ENCODE measurements at regions not wholly inside any gene's neighbourhood (a gene's known extent, or its start where the extent isn't known, plus 50 kb on each side); places are given as distances from the start of the nearest gene placed in this dataset.

DNA sequence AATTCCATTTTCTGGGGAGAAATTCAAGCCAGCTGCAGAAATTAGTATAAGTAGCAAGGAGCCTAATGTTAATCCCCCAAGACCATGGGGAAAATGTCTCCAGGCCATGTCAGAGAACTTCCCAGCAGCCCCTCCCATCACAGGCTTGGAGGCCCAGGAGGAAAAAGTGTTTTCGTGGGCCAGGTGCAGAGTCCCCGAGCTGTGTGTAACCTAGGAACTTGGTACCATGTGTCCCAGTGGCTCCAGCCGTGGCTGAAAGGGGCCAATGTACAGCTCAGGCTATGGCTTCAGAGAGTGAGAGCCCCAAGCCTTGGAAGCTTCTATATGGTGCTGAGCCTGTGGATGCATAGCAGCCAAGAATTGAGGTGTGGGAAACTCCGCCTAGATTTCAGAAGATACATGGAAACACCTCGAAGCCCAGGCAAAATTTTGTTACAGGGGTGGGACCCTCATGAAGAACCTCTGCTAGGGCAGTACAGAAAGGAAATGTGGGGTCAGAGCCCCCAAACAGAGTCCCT lies 286.3 kb downstream of the MATN1 start:
- DNase-seq (ENCODE audit: low read depth), result no peak

DNA sequence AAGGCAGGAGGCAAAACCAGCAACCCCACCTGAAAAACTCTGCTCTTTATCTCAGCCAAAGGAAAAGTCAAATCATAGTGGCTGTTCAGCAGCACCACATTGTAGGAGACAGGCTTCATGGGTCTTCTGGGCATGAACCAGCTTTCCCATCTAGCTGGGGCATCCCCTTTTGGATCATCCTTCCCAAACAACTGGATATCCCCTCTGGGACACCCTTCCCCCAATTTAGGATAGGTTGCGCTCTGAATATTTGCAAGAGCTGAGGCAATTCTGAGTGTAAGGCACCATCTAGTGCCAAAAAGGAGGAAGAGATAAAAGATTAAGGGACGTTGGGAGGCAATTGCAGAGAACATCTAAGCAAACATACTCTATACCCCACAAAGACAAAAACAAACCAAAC lies 295.8 kb downstream of the MATN1 start:
- DNase-seq (ENCODE audit: low read depth), result no peak

DNA sequence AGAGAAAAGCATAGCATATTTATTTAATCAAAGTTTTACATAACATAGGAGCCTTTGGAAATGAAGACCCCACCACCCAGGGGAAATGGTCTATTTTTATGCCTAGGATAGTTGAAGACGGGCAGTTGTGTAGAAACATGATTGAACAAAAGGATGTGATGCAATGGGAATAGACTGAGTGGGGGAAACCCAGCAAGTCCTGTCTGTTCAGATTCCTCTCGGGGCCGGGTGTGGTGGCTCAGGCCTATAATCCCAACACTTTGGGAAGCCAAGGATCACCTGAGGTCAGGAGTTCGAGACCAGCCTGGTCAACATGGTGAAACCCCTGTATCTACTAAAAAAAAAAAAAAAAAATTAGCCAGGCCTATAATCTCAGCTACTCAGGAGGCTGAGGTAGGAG lies 298.3 kb downstream of the MATN1 start:
- no peak for DNase-seq (ENCODE audit: low read depth)

DNA sequence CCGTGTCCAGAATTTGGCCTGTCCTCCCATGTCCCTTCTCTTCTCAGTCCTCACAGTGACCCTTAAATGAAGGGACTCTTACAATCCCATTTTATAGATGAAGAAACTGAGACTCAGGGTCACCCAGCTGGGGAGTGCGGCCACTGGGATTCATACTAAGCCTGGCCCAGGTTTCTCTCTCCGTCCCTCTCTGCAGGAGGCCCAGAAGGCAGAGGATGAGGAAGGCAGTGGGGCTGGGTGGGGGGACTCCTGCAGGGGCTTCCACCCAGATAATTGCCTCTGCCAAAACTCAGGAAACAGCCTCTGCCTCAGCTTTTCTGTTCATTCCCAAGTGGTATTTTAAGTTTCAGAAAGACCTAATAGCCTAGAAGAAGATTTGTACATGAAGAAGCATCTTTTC lies 299.8 kb downstream of the MATN1 start:
- DNase-seq (ENCODE audit: low read depth), result no peak

DNA sequence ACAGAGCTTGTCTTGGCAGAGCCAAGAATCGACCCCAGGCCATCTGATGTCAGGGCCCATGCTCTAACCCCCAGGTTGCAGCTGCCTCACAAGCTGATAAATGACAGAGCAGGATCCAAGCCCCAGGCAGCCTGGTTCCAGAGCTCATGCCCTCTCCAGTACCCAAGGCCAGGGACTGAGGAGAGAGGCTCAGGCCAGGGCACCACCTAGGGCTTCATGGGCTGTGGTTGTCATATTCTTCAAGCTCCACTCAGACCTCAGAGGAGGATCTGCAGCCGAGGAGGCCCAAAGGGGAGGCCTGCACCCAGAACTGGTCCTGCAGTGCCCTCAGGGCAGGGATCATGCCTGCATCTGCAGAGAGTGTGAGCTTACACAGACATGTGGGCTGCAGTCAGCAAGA lies 301.1 kb downstream of the MATN1 start:
- no peak for DNase-seq (ENCODE audit: low read depth)

DNA sequence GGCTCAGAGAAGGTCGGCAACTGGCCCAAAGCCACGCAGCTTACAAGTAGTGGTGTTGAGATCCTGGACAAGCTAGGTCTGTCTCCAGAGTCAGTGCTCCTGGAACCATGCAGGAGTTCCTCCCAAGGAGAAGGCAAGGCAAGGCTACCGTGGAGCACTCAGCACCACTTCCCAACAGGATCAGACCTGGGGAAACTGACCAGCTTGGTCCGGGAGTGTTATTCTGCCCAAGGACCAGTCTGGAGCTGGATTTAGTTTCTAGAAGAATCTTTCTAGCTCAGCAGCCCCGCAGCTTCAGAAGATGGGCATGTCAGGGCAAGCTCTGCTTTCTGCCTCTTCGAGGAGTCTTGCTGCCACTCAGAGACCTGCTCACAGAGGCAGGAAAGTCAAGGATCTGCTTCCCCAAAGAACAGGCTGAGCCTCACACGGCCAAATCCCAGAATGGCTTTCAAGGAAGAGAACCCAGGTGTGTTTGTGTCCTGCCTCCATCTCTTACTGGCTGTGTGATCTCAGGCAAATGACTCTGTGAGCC lies 302.8 kb downstream of the MATN1 start:
- no peak for DNase-seq (ENCODE audit: low read depth)

DNA sequence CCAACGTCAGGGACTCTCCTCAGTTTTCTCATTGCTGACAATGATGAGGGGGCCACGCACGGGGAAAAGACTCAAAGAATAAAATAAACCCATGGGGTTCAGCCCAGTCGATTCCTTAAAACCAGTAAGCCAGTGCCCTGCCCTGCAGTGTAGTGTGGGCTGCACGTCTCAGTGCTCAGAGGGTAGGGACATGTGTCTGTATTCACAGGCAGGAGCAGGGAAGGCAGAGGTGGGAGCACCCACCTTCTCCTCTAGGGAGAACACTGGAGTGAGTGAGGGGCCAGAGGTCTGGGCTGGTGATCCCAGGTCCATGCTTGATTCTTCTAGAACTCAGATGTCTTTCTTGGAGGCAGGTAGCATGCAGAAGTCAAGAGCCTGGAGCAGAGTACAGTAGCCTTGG lies 303.6 kb downstream of the MATN1 start:
- DNase-seq (ENCODE audit: low read depth), result no peak

DNA sequence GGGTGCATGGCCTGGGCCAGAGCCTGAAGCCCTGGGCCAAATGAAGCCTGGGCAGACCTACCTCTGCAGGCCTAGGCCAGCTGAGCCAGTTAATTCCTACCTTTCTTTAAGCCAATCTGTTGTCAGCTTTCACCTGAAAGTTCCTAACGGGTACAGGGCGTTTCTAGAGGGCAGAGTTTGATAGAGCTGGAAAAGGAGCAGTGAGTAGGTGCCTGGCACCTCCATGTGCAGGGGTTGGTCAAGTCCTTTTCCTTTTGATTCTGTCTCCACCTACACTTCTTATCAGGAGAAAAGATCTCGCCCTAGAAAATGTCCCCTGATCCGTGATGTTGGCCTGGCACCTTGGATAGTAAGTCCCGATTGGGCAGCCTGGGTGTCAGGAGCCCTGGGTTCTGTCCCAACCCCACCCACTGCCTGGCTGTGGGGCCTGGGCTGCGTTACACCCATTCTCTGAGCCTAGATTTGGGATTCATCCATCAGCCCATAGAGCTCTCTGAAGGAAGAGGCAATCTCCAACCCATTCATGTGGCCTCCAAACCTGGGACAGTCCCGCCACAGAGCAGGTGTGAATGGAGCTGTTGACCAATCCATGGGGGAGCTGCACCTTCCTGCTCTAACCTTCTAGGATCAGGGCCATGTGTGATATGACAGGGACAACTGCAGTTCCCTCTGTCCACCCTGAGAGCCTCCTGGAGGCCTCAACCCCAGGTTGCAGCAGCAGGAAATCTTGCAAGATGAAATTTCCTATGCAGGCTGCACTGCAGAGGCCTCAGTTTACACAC lies 304.3 kb downstream of the MATN1 start:
- DNase-seq (ENCODE audit: low read depth), result no peak

DNA sequence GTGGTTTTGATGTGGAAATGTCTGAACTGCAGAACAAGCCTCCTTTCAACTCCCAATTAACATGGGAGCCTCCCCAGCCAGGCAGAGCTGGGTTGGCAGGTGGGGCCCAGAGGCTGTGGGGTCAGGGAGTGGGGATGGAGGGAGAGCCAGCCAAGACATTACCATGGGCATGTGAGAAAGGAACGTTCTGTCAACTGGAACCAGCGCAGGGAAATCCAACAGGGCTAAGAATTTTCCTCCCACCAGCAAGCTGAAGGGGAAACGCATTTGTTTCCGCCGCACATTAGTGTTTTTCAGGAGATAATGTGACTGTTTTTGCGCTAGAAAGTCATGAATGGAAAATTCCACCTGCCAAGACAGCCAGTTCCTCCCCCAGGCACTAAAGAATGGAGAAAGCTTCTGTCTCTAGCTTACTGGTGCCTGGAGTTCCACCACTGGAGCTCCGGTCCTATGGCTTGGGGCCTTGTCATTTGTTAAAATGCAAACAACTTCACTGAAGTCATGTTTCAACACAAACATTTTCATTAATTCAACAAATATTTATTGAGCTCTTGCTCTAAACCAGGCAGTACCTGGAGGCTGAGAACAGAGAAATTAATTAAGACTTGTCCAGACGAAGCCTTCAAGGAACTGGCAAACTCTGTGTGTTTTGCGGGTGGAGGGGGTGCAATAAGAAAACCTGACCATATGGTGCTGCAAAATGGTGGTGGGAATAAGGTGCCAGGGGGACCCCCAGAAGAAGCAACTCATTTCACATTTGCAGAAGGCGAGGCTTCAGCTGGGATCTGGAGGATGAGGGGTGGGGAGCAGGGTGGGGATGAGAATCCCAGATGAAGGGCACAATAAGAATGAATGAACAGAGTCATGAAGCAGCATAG lies 305.1 kb downstream of the MATN1 start:
- no peak for DNase-seq (ENCODE audit: low read depth)

DNA sequence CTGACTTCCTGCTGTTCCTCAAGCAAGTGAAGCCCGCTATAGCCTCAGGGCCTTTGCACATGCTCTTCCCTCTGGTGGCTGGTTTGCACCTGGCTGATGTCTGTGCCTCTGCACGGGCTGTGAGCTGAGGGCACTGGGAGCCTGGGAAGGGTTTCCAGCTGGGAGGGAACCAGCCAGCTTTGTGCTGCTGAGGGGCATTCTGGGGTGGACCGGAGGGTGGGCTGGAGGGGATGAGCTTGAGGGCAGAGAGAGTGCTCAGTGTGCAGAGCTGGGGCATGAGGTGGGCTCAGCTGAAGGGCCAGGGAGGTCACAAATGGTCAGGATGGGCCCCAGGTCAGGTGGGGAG lies 305.7 kb downstream of the MATN1 start:
- DNase-seq (ENCODE audit: low read depth), result no peak

DNA sequence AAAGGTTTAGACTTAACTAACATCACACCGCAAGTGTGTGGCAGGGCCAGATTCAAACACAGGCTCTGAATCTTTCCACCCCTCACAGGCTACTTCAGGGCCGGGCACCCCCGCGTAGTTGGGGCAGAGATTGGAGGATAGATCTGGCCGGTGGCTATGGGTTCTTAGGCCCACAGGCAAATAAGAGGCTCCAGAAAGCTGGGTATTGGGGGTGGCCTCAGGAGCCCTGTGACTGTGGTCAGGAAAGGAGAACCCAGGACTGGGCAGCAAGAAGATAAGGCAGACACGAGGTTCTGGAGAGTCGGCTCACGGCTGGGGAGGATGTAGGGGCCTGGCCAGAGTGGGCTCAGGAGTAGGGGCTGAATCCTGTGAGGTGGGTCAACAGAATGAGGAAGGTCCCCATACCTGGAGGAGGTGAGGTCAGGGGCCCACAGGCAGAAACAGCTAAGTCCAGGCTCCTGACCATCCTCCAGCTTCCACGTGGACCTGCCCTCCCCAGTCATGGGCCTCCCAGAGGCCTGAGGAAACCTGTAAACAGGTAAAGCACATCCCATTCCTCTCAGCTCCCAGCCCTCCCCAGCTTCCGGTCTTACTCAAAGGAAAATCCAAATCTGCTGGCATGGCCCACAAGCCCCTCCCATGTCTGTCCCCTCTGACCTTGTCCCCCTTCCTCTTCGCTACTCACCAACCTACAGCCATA lies 306.2 kb downstream of the MATN1 start:
- DNase-seq (ENCODE audit: low read depth), result no peak

DNA sequence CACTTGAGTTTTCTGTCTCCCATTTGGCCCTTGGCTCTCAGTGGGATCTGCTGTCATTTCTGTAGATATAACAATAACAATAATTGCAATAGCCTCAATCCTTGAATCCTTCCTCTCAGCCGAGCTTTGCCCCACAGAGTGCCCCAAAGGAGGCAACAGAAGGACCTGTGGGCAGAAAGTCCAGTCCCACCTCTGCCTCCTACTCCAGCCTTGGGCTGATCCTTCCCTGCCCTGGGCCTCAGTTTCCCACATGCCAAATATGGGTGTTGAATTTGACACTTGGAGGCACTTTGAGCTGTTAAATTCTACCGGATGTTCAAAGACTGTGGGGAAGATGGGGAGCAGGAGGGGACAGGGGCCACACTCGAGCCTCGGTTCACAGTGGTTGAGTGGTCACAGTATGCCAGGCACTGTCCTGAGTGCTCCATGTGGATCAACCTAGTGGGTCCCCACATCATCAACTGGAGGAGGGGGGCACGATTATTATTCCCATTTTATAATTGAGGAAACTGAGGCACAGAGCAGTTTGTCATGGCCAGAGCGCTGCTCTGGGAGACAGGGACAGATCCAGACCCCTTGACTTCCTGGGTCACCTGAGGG lies 307.1 kb downstream of the MATN1 start:
- no peak for DNase-seq (ENCODE audit: low read depth)

DNA sequence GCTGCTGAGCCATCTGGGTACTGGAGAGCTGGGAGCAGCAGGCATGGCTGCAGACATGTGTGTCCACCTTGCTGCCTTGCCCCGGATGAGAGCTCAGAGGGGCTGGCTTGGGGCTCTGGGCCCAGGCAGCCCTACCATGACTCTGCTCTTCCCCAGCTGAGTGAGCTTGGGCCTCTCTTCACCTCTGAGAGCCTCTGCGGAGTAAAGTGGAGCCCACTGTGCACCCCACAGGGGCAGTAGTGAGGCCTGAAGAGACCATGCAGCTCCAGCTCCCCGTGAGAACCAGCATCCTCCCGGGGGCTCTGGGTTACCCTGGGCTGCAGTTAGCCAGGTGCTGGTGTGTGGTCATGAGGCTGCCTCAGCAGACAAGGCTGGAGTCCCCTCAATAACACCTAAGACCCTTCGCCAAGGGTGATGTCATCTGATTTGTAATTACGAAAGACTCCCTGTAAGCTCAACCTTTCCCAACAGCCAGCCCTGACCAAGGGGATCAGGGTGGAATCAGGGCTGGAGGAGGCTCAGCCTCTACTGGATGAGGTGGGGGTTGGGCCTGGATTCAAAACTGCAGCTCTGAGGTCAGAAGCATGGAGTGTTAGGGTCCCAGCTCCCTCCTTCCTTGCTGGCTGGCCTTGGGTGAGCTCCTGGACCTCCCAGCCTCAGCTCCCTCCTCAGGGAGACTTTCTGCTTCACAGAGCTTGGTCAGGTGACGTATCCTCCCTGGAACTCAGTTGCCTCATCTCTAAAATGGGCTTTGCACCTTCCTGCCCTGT lies 308.0 kb downstream of the MATN1 start:
- no peak for DNase-seq (ENCODE audit: low read depth)

DNA sequence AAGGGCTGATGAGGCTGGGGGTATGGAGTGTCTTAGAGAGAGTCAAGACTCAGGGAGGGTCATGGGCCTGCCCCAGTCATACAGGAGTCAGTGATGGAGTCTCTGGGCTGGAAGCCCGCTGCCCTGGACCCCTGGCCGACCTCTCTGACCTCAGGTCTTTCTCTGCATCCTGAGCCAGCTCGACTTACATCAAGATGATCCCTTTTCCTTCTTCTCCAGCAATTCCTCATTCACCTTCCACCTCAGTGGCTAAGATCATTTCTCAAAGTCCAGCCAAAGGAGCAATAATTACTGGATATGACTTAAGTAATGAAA lies 308.6 kb downstream of the MATN1 start:
- DNase-seq (ENCODE audit: low read depth), result no peak

DNA sequence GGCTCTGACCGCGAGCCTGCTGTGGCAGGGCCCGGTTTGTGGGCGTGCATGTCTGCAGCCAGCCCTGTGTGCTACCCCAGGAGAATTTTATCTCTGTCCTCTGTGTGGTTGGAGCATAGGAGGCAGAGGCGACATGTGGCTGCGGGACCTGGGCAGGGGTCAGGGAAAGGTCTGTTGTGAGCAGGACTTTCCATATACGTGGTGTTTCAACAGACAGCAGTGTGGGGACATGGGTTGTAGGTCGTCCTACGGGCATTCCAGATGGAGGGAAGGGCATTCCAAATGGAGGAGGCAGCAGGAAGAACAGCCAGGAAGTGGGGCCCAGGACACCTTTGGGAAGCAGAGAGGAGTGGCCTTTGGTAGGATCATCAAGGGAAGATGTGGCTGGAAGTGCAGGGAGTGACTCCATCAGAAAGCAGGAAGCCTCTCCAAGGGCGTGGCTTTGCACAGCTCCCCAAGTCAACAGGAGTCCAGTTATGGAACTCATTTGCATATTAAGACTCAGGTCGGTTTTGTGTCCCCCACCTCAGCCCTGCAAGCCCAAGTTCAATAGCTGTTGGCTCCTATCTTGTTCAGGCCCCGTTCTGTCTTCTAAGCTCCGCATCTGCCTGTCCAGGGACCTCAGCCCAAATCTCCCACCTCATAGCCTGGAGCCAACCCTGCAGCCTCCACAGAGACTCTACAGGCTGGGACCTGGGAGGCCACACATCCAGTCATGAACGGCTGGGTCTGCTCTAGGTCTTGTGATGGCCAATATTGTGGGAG lies 309.1 kb downstream of the MATN1 start:
- DNase-seq (ENCODE audit: low read depth), result no peak

DNA sequence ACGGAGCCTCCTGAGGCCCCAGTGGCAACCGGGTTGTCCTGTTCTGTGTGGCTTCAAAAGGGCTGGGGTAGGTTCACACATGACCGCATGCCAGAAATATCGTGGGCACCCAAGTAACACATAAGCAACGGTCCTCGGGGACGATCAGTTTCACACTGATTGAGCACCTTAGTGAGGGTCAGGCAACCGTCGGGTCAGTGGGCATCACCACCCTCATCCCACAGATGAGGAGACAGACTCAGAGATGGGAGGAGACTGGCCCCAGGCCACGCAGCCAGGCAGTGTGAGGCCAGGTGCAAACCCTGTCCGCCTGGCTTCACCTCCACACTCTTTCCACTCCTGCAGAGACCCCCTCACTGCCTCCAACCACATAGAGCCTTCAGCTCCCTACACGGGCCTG lies 309.8 kb downstream of the MATN1 start:
- no peak for DNase-seq (ENCODE audit: low read depth)

DNA sequence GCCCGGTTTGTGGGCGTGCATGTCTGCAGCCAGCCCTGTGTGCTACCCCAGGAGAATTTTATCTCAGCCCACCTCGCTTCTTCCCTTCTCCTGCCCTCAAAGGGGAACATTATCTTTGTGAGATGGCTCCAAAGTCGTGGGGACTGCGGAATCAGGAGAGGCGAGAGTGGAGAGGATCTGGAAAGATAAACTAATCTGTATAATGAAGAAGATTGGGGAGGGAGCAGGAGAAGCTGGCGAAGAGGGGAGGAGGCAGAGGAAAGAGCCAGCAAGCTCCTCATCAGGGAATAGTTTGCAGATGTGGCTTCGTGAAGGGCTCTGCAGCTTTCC lies 310.3 kb downstream of the MATN1 start:
- no peak for DNase-seq (ENCODE audit: low read depth)

DNA sequence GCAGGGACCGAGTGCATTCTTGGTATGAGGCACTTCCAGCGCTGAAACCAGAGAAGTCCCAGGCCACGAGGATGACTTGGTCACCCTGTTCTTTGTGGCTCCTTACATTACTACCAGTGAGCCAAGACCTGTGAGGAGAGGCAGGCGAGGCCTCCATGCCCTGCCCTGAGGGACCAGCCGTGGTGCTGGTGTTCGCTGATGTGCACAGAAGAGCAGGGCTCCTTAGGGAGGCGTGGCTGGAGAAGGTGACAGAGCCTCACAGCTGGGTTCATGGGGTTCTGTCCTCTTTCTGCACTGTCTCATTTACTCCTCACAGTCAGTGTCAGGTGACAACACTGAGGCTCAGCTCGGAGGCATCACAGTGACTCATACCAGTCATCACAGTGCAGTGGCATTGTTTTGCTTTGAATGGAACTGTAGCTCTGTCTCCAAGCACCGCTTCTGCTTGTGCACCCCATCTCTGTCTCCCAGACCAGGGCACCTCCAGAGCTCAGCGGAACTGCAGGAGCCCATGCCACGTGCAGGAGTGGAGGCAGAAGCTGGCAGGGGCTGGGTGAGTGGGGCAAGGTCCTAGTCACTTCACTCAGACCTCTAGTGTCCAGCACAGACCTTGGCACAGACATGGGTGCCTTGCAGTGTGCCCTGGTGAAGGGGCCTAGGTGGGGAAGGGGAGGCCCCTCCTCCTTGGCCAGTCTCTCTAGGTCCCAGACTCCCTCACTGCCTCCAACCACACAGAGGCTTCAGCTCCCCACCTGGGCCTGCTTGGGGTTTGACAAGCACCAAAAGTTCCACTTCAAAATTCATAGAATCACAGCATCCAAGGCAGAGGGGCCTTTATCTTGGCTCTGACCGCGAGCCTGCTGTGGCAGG lies 310.9 kb downstream of the MATN1 start:
- DNase-seq (ENCODE audit: low read depth), result no peak

DNA sequence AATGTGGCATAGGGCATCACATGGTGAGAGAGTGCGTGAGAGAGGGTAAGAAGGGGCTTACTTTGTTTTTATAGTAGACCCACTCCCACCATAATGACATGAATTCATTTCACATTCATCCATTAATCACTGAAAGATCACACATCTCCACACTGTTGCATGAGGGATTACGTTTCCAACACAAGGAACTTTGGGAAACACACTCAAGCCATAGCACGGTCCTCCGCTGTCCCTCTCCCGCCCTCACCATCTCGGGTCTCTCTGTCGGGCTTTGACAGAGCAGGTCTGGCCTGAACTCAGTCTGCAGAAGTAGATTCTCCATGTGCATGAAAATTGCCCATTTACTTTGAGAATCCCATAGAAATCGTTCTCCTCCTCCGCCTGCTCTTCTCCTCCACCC lies 312.2 kb downstream of the MATN1 start:
- no peak for DNase-seq (ENCODE audit: low read depth)
